ENCODE measurements at regions not wholly inside any gene's neighbourhood (a gene's known extent, or its start where the extent isn't known, plus 50 kb on each side); places are given as distances from the start of the nearest gene placed in this dataset.

DNA sequence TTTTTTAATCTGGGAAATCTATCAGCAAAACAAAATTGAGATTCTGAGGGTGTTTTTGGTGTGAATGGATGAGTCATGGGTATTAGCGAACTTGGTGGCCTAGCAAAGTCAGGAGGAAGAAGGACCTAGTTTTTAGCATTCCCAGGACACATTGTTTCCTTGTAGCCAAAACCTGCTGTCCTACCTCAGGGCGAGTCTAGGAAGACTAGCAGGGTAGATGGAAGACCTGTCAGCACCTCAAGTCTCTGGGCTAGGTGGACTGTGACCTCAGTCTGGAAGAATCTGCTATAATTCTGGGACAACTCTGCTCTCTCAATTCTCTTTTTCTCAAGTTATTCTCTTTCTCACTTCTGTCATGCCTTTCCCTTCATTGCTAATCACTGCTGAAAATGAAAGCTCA, 1399.3 kb upstream of the LRRTM1 start:
- TF ChIP-seq, protein P1, sequence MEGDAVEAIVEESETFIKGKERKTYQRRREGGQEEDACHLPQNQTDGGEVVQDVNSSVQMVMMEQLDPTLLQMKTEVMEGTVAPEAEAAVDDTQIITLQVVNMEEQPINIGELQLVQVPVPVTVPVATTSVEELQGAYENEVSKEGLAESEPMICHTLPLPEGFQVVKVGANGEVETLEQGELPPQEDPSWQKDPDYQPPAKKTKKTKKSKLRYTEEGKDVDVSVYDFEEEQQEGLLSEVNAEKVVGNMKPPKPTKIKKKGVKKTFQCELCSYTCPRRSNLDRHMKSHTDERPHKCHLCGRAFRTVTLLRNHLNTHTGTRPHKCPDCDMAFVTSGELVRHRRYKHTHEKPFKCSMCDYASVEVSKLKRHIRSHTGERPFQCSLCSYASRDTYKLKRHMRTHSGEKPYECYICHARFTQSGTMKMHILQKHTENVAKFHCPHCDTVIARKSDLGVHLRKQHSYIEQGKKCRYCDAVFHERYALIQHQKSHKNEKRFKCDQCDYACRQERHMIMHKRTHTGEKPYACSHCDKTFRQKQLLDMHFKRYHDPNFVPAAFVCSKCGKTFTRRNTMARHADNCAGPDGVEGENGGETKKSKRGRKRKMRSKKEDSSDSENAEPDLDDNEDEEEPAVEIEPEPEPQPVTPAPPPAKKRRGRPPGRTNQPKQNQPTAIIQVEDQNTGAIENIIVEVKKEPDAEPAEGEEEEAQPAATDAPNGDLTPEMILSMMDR (IDR thresholded peaks at IDR 0.05), result no peak
- TF ChIP-seq ZFX (IDR thresholded peaks at IDR 0.05; ENCODE audit: borderline replicate concordance), result no peak
- no peak overlapping the region for H3K27ac ChIP-seq

DNA sequence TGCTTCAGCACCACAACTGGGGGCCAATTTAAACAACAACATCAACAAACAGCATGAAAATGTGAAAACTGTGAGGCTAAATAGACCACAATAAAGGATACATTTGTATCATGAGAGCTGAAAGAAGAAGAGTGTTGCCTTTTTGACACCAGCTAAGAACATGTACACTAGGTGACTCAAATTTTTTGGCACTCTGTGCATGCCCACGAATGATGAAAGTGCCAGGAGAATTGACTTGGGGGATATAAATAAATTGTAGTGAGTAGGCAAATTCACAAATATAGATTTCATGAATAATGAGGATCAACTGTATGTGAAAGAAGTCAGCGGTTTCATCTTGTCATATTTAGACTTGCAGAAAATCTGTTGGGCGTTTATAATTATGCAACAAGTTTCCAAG, 1388.0 kb upstream of the LRRTM1 start:
- H3K27ac ChIP-seq, result no peak overlapping the region
- TF ChIP-seq ZFX (IDR thresholded peaks at IDR 0.05; ENCODE audit: borderline replicate concordance), result no peak

DNA sequence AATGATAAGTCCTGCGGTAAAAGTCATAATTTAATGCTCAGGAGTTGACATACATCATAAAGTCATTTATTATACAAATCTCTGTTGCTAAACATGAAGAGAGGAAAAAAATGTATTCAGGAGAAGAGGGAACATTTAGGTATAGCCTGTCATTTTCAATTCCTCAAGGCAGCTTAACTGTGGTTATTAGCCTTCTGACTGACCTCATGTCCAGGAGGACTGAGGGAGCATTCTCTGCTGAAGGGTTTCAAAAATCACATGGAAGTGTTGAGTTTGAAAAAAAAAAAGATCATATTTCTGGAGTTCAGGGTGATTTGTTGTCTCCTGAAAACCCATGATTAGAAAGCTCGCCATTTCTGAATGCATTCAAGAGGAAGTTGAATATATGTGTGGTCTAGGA, 1371.1 kb upstream of the LRRTM1 start:
- TF ChIP-seq ZFX (IDR thresholded peaks at IDR 0.05; ENCODE audit: borderline replicate concordance), result no peak
- TF ChIP-seq, protein P1 (IDR thresholded peaks at IDR 0.05), result no peak
- H3K27ac ChIP-seq, result no peak overlapping the region

DNA sequence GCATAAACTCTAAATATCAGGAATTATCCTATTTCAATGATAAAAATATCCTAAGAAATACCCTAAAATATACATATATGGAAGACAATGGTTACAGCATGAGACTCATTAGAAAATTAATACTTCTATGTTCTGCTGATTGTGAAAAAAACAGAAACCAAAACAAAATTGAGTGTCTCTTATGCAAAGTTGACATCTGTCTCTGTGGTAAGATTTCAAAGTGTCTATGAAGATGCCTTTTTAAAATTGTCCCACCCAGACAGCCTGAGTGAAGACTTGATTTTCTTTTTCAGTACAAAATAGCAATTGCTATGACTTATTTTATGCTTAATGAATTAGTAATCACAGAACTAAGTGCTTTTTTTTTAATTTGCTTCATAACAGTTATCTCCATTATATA, 1368.4 kb upstream of the LRRTM1 start:
- no peak overlapping the region for H3K27ac ChIP-seq
- TF ChIP-seq ZFX (IDR thresholded peaks at IDR 0.05; ENCODE audit: borderline replicate concordance), result no peak
- TF ChIP-seq, protein P1 (IDR thresholded peaks at IDR 0.05), result no peak

DNA sequence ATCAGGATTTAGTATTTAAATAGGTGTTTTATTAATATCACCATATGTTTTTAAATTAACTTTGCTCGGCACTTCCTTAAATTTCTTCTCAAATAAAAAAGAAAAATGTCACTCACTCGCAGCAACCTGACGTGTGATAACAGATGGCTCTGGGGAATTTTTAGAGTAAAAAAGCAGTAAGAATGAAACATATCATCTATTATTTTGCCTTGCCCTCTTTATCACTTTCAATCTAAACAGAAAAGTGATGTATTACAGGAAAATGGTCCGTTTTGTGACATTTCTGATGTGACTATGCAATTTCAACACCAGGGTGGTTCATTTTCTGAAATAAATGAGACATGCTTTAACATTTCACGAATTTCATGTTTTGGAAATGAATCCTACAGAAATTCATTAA, 1368.0 kb upstream of the LRRTM1 start:
- TF ChIP-seq, protein P1 (IDR thresholded peaks at IDR 0.05), result no peak
- no peak for TF ChIP-seq ZFX (IDR thresholded peaks at IDR 0.05; ENCODE audit: borderline replicate concordance)
- H3K27ac ChIP-seq, result no peak overlapping the region

DNA sequence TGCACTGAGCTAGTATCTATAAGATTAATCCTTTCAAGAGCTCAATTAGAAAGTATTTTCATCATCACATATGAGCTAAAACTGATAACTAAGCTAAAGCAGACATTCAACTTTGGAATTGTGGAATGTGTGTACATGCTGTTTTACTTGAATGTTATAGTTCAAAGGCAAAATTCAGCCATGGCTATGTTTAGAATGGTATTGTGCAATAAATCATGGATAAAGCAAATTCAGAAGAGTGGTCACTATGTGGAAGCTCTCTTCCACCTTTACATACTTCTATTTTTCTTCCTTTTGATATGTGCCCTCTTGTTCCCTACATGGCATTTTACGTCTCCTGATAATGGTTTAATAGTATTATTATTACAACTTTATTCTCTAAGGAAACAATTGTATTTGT, 1366.3 kb upstream of the LRRTM1 start:
- no peak for TF ChIP-seq ZFX (IDR thresholded peaks at IDR 0.05; ENCODE audit: borderline replicate concordance)
- TF ChIP-seq, protein P1 (IDR thresholded peaks at IDR 0.05), result no peak
- no peak overlapping the region for H3K27ac ChIP-seq

DNA sequence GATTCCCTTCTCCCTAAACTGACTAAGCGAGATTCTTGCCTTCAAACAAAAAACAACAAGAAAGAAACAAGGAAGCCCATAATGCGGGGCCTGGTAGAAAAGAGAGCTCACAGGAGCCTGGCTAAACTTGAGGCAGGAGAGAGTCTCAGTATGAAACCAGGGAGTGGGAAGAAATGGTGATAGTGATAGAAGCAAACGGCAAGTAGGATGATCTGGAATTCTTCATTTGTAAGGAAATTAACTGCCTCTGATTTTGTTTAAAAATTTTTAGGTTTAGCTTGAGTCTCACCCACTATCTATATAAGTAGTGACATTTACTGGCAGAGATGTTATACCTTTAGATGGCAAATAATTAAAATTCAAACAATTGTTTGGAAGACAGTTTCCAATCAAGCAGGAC, 1356.5 kb upstream of the LRRTM1 start:
- no peak overlapping the region for H3K27ac ChIP-seq
- TF ChIP-seq ZFX (IDR thresholded peaks at IDR 0.05; ENCODE audit: borderline replicate concordance), result no peak
- TF ChIP-seq, protein P1 (IDR thresholded peaks at IDR 0.05), result no peak

DNA sequence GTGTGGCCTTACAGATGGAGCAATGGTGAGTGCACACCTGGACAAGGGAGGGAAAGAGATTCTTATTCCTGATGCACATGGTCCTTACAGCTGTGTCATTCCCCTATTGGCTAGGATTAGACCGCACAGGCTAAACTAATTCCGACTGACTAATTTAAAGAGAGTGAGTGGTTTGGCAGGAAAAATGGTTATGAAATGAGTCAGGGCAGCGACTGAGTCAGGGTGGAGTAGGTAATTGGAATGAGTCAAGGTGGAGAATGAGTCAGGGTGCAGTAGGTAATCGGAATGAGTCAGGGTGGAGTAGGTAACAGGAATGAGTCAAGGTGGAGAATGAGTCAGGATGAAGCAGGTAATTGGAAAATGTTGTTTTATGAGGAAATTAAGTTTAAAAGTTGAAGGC, 1353.7 kb upstream of the LRRTM1 start:
- TF ChIP-seq, protein P1 (IDR thresholded peaks at IDR 0.05), result no peak
- TF ChIP-seq ZFX (IDR thresholded peaks at IDR 0.05; ENCODE audit: borderline replicate concordance), result no peak
- H3K27ac ChIP-seq, result no peak overlapping the region

Data from 22Rv1 (cell line).